ENCODE measurements at regions not wholly inside any gene's neighbourhood (a gene's known extent, or its start where the extent isn't known, plus 50 kb on each side); places are given as distances from the start of the nearest gene placed in this dataset.

GRCh38 chr3:124593442-124593829 is 136.8 kb upstream of the UMPS start:
- TF ChIP-seq, protein P1, sequence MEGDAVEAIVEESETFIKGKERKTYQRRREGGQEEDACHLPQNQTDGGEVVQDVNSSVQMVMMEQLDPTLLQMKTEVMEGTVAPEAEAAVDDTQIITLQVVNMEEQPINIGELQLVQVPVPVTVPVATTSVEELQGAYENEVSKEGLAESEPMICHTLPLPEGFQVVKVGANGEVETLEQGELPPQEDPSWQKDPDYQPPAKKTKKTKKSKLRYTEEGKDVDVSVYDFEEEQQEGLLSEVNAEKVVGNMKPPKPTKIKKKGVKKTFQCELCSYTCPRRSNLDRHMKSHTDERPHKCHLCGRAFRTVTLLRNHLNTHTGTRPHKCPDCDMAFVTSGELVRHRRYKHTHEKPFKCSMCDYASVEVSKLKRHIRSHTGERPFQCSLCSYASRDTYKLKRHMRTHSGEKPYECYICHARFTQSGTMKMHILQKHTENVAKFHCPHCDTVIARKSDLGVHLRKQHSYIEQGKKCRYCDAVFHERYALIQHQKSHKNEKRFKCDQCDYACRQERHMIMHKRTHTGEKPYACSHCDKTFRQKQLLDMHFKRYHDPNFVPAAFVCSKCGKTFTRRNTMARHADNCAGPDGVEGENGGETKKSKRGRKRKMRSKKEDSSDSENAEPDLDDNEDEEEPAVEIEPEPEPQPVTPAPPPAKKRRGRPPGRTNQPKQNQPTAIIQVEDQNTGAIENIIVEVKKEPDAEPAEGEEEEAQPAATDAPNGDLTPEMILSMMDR (IDR thresholded peaks at IDR 0.05) = no peak
- TF ChIP-seq POLR2A (IDR thresholded peaks at IDR 0.05) (no peak), EP300 (IDR thresholded peaks at IDR 0.05) (no peak)

Data from stomach (tissue), 4 donors.